Panc1 (cell line): ENCODE measurements at regions not wholly inside any gene's neighbourhood (a gene's known extent, or its start where the extent isn't known, plus 50 kb on each side); places are given as distances from the start of the nearest gene placed in this dataset.

Source experiments
- POLR2AphosphoS5 ChIP-seq: IDR thresholded peaks from 2 replicates; pipeline ENCODE4 v1.6.1; 2012; ENCODE audit warnings: mild to moderate bottlenecking, low read depth, low read length, moderate library complexity
- TF ChIP-seq, protein P1 (sequence below): fragments of 450-650 bp; IDR thresholded peaks from 2 replicates; pipeline ENCODE4 v1.5.1; 2017; ENCODE audit warnings: mild to moderate bottlenecking
- TF ChIP-seq, protein P2 (sequence below), 2 experiments: IDR thresholded peaks; 2 replicates each; pipeline ENCODE4 v1.6.1; 2011 to 2012; ENCODE audit warnings: low read depth in 2 of 2, control low read depth in 1 of 2, low read length in 1 of 2, mild to moderate bottlenecking in 1 of 2, moderate library complexity in 1 of 2; ENCODE audit not compliant: insufficient read depth in 1 of 2

- no peak for TF ChIP-seq POLR2AphosphoS5
- TF ChIP-seq, protein P1, sequence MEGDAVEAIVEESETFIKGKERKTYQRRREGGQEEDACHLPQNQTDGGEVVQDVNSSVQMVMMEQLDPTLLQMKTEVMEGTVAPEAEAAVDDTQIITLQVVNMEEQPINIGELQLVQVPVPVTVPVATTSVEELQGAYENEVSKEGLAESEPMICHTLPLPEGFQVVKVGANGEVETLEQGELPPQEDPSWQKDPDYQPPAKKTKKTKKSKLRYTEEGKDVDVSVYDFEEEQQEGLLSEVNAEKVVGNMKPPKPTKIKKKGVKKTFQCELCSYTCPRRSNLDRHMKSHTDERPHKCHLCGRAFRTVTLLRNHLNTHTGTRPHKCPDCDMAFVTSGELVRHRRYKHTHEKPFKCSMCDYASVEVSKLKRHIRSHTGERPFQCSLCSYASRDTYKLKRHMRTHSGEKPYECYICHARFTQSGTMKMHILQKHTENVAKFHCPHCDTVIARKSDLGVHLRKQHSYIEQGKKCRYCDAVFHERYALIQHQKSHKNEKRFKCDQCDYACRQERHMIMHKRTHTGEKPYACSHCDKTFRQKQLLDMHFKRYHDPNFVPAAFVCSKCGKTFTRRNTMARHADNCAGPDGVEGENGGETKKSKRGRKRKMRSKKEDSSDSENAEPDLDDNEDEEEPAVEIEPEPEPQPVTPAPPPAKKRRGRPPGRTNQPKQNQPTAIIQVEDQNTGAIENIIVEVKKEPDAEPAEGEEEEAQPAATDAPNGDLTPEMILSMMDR = no peak
- TF ChIP-seq, protein P2, sequence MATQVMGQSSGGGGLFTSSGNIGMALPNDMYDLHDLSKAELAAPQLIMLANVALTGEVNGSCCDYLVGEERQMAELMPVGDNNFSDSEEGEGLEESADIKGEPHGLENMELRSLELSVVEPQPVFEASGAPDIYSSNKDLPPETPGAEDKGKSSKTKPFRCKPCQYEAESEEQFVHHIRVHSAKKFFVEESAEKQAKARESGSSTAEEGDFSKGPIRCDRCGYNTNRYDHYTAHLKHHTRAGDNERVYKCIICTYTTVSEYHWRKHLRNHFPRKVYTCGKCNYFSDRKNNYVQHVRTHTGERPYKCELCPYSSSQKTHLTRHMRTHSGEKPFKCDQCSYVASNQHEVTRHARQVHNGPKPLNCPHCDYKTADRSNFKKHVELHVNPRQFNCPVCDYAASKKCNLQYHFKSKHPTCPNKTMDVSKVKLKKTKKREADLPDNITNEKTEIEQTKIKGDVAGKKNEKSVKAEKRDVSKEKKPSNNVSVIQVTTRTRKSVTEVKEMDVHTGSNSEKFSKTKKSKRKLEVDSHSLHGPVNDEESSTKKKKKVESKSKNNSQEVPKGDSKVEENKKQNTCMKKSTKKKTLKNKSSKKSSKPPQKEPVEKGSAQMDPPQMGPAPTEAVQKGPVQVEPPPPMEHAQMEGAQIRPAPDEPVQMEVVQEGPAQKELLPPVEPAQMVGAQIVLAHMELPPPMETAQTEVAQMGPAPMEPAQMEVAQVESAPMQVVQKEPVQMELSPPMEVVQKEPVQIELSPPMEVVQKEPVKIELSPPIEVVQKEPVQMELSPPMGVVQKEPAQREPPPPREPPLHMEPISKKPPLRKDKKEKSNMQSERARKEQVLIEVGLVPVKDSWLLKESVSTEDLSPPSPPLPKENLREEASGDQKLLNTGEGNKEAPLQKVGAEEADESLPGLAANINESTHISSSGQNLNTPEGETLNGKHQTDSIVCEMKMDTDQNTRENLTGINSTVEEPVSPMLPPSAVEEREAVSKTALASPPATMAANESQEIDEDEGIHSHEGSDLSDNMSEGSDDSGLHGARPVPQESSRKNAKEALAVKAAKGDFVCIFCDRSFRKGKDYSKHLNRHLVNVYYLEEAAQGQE (IDR thresholded peaks at IDR 0.05; ENCODE audit: insufficient read depth in 1 of 2, low read depth in 2 of 2, low read length in 1 of 2) = no peak
Observed at GRCh38 chr2:181832015-181832414, 59.5 kb upstream of the ITPRID2 start.
